ENCODE measurements at regions not wholly inside any gene's neighbourhood (a gene's known extent, or its start where the extent isn't known, plus 50 kb on each side); places are given as distances from the start of the nearest gene placed in this dataset.

DNA sequence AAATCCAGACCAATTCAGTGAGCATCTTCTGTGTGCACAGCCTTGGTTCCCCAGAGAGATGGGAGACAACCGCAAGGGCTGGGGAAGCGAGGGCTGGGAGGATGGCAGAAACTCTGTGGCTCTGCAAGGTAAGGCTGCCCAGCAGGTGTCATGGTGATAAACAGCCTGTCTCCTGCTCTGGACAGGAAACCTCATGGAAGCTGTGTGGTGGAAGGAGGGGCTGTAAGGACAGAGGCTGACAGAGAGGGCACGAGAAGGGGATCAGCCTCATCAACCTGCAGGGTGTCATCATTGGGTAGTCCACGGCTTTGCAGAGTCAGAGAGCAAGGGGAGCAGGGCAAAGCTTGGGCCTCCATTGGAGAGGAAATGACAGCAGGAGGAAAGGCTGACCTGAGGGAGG is 138.4 kb upstream of the CADM1 start:
- no peaks in the 10 kb centered on the region for H3K36me3 ChIP-seq (replicated peaks in 1 of 2; ENCODE audit: control insufficient read depth in 1 of 2, insufficient read depth in 2 of 2, low read length in 2 of 2)
- H3K27ac Mint-ChIP-seq = peak overlapping the region in 1 of 7 donors; percentile 41
- no peaks in the 10 kb centered on the region for H3K79me2 ChIP-seq (ENCODE audit: insufficient read depth, low read length)
- no peaks in the 10 kb centered on the region for H3K9me3 ChIP-seq (replicated peaks in 1 of 2; ENCODE audit: control insufficient read depth in 1 of 2, insufficient read depth in 1 of 2, low read length in 2 of 2)
- H3K27me3 ChIP-seq (ENCODE audit: control insufficient read depth in 2 of 2, insufficient read depth in 2 of 2, low read length in 2 of 2) = peaks cover 12 to 44% of the 10 kb centered on the region in 2 donors
- no peak overlapping the region for H2AFZ ChIP-seq (ENCODE audit: insufficient read depth, low read depth, low read length, poor library complexity, severe bottlenecking)
- no peak overlapping the region for H3K4me2 ChIP-seq (replicated peaks; ENCODE audit: extremely low read depth, low read length, poor library complexity, severe bottlenecking)
- H3K4me3 Mint-ChIP-seq = no peak overlapping the region
- H3K9me3 Mint-ChIP-seq = no peaks in the 10 kb centered on the region
- intact Hi-C loops (cut with micrococcal nuclease) = no loop called here
- no peaks in the 10 kb centered on the region for H3K4me1 Mint-ChIP-seq
- no peak overlapping the region for H3K9ac ChIP-seq (ENCODE audit: insufficient read depth, low read length, poor library complexity, severe bottlenecking)
- DNase-seq = no peak
- no peaks in the 10 kb centered on the region for H3K4me1 ChIP-seq (ENCODE audit: control insufficient read depth in 1 of 2, insufficient read depth in 2 of 2, low read length in 2 of 2)
- no peak overlapping the region for H3K4me3 ChIP-seq (replicated peaks in 1 of 3; ENCODE audit: low read depth in 2 of 3, low read length in 3 of 3)
- H3K27me3 Mint-ChIP-seq (ENCODE audit: low read depth in 3 of 3) = peaks cover 32 to 56% (median 44%) of the 10 kb centered on the region in 3 donors
- WGBS (ENCODE audit: insufficient coverage) = 78% methylated on average over 3 of the region's 4 CpGs
- H4K20me1 ChIP-seq (ENCODE audit: insufficient read depth, low read length) = no peaks in the 10 kb centered on the region
- TF ChIP-seq, protein P1, sequence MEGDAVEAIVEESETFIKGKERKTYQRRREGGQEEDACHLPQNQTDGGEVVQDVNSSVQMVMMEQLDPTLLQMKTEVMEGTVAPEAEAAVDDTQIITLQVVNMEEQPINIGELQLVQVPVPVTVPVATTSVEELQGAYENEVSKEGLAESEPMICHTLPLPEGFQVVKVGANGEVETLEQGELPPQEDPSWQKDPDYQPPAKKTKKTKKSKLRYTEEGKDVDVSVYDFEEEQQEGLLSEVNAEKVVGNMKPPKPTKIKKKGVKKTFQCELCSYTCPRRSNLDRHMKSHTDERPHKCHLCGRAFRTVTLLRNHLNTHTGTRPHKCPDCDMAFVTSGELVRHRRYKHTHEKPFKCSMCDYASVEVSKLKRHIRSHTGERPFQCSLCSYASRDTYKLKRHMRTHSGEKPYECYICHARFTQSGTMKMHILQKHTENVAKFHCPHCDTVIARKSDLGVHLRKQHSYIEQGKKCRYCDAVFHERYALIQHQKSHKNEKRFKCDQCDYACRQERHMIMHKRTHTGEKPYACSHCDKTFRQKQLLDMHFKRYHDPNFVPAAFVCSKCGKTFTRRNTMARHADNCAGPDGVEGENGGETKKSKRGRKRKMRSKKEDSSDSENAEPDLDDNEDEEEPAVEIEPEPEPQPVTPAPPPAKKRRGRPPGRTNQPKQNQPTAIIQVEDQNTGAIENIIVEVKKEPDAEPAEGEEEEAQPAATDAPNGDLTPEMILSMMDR (IDR thresholded peaks at IDR 0.05) = no peak
- no peak overlapping the region for H3K27ac ChIP-seq (ENCODE audit: low read depth in 1 of 2, low read length in 2 of 2)
- H3K36me3 Mint-ChIP-seq = no peaks in the 10 kb centered on the region

DNA sequence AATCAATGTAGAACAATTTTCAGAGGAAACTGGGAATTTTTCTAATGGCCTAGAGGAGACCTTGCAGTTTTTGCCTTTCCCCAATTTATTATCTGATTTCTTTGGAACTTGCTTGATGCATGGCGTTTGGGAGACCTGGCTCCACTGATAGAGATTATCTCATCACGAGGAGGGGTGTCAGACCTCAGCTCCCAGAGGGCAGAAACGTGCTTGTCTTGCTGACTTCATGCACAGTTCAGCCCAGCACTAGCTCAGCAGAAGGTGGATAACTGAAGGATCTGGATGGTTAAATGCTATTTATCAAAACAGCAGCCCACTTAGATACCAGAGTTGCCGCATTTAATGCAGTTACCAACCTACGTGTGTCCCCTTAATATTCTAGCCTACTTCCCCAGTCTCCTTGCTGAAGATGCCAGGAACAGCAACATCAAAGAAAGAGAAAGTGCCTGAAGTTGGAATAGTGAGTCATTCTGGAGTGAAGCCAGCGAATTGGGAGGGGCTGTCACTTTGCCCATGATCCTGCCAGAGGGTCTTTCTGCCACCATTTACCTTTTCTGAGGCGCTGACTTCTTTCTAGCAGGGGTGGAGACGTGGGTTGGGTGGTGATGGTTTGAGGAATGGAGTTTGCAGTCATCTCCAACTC is 133.5 kb upstream of the CADM1 start:
- no peaks in the 10 kb centered on the region for H3K4me1 ChIP-seq (ENCODE audit: control insufficient read depth in 1 of 2, insufficient read depth in 2 of 2, low read length in 2 of 2)
- 67% methylated on average over 4 of the region's 8 CpGs for WGBS (ENCODE audit: insufficient coverage)
- no peaks in the 10 kb centered on the region for H3K36me3 ChIP-seq (replicated peaks in 1 of 2; ENCODE audit: control insufficient read depth in 1 of 2, insufficient read depth in 2 of 2, low read length in 2 of 2)
- H3K9me3 ChIP-seq (replicated peaks in 1 of 2; ENCODE audit: control insufficient read depth in 1 of 2, insufficient read depth in 1 of 2, low read length in 2 of 2) = no peaks in the 10 kb centered on the region
- Mint-ChIP-seq H3K27ac (no peak overlapping the region), H3K27me3 (ENCODE audit: low read depth in 3 of 3) (peaks cover 6 to 22% (median 21%) of the 10 kb centered on the region in 3 donors), H3K4me3 (no peak overlapping the region), H3K9me3 (peaks cover 0 to 7% (median 0%) of the 10 kb centered on the region in 7 donors), H3K36me3 (no peaks in the 10 kb centered on the region), H3K4me1 (no peaks in the 10 kb centered on the region)
- H3K9ac ChIP-seq (ENCODE audit: insufficient read depth, low read length, poor library complexity, severe bottlenecking) = no peak overlapping the region
- H3K79me2 ChIP-seq (ENCODE audit: insufficient read depth, low read length) = no peaks in the 10 kb centered on the region
- H3K4me3 ChIP-seq (replicated peaks in 1 of 3; ENCODE audit: low read depth in 2 of 3, low read length in 3 of 3) = no peak overlapping the region
- no peak for DNase-seq
- H3K27ac ChIP-seq (ENCODE audit: low read depth in 1 of 2, low read length in 2 of 2) = no peak overlapping the region
- H3K4me2 ChIP-seq (replicated peaks; ENCODE audit: extremely low read depth, low read length, poor library complexity, severe bottlenecking) = no peak overlapping the region
- H2AFZ ChIP-seq (ENCODE audit: insufficient read depth, low read depth, low read length, poor library complexity, severe bottlenecking) = no peak overlapping the region
- TF ChIP-seq, protein P1 (IDR thresholded peaks at IDR 0.05) = no peak
- intact Hi-C loops (cut with micrococcal nuclease) = no loop called here
- H3K27me3 ChIP-seq (ENCODE audit: control insufficient read depth in 2 of 2, insufficient read depth in 2 of 2, low read length in 2 of 2) = peaks cover 3 to 14% of the 10 kb centered on the region in 2 donors
- H4K20me1 ChIP-seq (ENCODE audit: insufficient read depth, low read length) = no peaks in the 10 kb centered on the region

All from CD14-positive monocyte (primary cell).